Panc1 (cell line): ENCODE measurements at regions not wholly inside any gene's neighbourhood (a gene's known extent, or its start where the extent isn't known, plus 50 kb on each side); places are given as distances from the start of the nearest gene placed in this dataset.
"Not testable (repeated sequence)": the region's sequence is repeated elsewhere in the genome, so short reads cannot be mapped to it uniquely, and the experiment has no call there.

ENCODE experiments used
- ATAC-seq: fragments of 200-7000 bp; cut with Tn5 transposase; 2 replicates; pipeline ENCODE4 v1.9.1; 2020; ENCODE audit warnings: mild to moderate bottlenecking, moderate library complexity
- BruUV-seq: library from RNA; stranded (reverse); fragments of 400-500 nt; replicated peaks from 2 replicates; lab custom pipeline; 2021; lab: Mats Ljungman, UMichigan
- CTCF ChIA-PET: fragments of 300-600 bp; sonication (Branson Sonifier 250); formaldehyde crosslinking; loops from one replicate; lab custom pipeline; 2022; ENCODE audit warnings: antibody characterized with exemption; lab: Charles Lee
- POLR2A ChIA-PET: fragments of 300-600 bp; sonication (Branson Sonifier 250); formaldehyde crosslinking; loops from one replicate; lab custom pipeline; 2022; ENCODE audit warnings: antibody characterized with exemption; lab: Charles Lee
- DNase-seq: peaks from one replicate; pipeline ENCODE4 v3.0.0-alpha.2; 2010; ENCODE audit warnings: low read depth, low spot score
- H3K27ac ChIP-seq: 2 replicates; pipeline ENCODE4 v1.5.1; 2011; ENCODE audit warnings: mild to moderate bottlenecking, low read length, inconsistent platforms
- H3K27me3 ChIP-seq: fragments of 200-500 bp; sonication (Bioruptor generic); 2 replicates; pipeline ENCODE4 v1.6.0; 2014; ENCODE audit warnings: low read length, inconsistent platforms; ENCODE audit not compliant: control insufficient read depth, insufficient read depth
- H3K36me3 ChIP-seq: fragments of 200-500 bp; sonication (Bioruptor generic); 2 replicates; pipeline ENCODE4 v1.5.1; 2014; ENCODE audit warnings: inconsistent platforms, mild to moderate bottlenecking, low read length, moderate library complexity; ENCODE audit not compliant: control insufficient read depth, insufficient read depth
- H3K4me1 ChIP-seq: 2 replicates; pipeline ENCODE4 v1.5.1; 2011; ENCODE audit warnings: inconsistent platforms, mild to moderate bottlenecking, low read length, moderate library complexity; ENCODE audit not compliant: control insufficient read depth, insufficient read depth
- H3K4me3 ChIP-seq, 2 experiments: 2 replicates each; pipeline ENCODE4 v1.5.1; 2011 to 2012; ENCODE audit warnings: low read depth in 2 of 2, low read length in 2 of 2, mild to moderate bottlenecking in 2 of 2, inconsistent platforms in 1 of 2, moderate library complexity in 1 of 2
- H3K9me3 ChIP-seq: fragments of 200-500 bp; sonication (Bioruptor generic); 2 replicates; pipeline ENCODE4 v1.5.1; 2014; ENCODE audit warnings: low read depth, mild to moderate bottlenecking, inconsistent platforms, low read length, moderate library complexity; ENCODE audit not compliant: control insufficient read depth, insufficient read depth
- in situ Hi-C: cut with HindIII; loops from 2 replicates; pipeline ENCODE4 v1.10.0; 2016; ENCODE audit warnings: low sequenced_read_pairs, low pct_unique_long_range_greater_than_20kb
- intact Hi-C: fragments of 100-400 bp; cut with micrococcal nuclease; formaldehyde crosslinking; loops from one replicate; pipeline ENCODE4 v1.10.0; 2022; ENCODE audit not compliant: unreplicated experiment

- CTCF ChIA-PET, intact Hi-C loops, BruUV-seq, POLR2A ChIA-PET, H3K4me3 ChIP-seq, DNase-seq, H3K36me3 ChIP-seq, ATAC-seq, H3K4me1 ChIP-seq, H3K27me3 ChIP-seq, H3K27ac ChIP-seq, H3K9me3 ChIP-seq, in situ Hi-C loops: not testable (repeated sequence)
These were observed 238.9 kb downstream of the ANKRD30BL start for GRCh38 chr2:131922854-131923253.
